Panc1 (cell line): ENCODE measurements at regions not wholly inside any gene's neighbourhood (a gene's known extent, or its start where the extent isn't known, plus 50 kb on each side); places are given as distances from the start of the nearest gene placed in this dataset.

Experiments used
- ATAC-seq: fragments of 200-7000 bp; cut with Tn5 transposase; 2 replicates; pipeline ENCODE4 v1.9.1; 2020; ENCODE audit warnings: mild to moderate bottlenecking, moderate library complexity
- BruUV-seq: library from RNA; stranded (reverse); fragments of 400-500 nt; replicated peaks from 2 replicates; lab custom pipeline; 2021; lab: Mats Ljungman, UMichigan
- CTCF ChIA-PET: fragments of 300-600 bp; sonication (Branson Sonifier 250); formaldehyde crosslinking; loops from one replicate; lab custom pipeline; 2022; ENCODE audit warnings: antibody characterized with exemption; lab: Charles Lee
- POLR2A ChIA-PET: fragments of 300-600 bp; sonication (Branson Sonifier 250); formaldehyde crosslinking; loops from one replicate; lab custom pipeline; 2022; ENCODE audit warnings: antibody characterized with exemption; lab: Charles Lee
- DNase-seq: peaks from one replicate; pipeline ENCODE4 v3.0.0-alpha.2; 2010; ENCODE audit warnings: low read depth, low spot score
- H3K27ac ChIP-seq: 2 replicates; pipeline ENCODE4 v1.5.1; 2011; ENCODE audit warnings: mild to moderate bottlenecking, low read length, inconsistent platforms
- H3K27me3 ChIP-seq: fragments of 200-500 bp; sonication (Bioruptor generic); 2 replicates; pipeline ENCODE4 v1.6.0; 2014; ENCODE audit warnings: low read length, inconsistent platforms; ENCODE audit not compliant: control insufficient read depth, insufficient read depth
- H3K36me3 ChIP-seq: fragments of 200-500 bp; sonication (Bioruptor generic); 2 replicates; pipeline ENCODE4 v1.5.1; 2014; ENCODE audit warnings: inconsistent platforms, mild to moderate bottlenecking, low read length, moderate library complexity; ENCODE audit not compliant: control insufficient read depth, insufficient read depth
- H3K4me1 ChIP-seq: 2 replicates; pipeline ENCODE4 v1.5.1; 2011; ENCODE audit warnings: inconsistent platforms, mild to moderate bottlenecking, low read length, moderate library complexity; ENCODE audit not compliant: control insufficient read depth, insufficient read depth
- H3K4me3 ChIP-seq, 2 experiments: 2 replicates each; pipeline ENCODE4 v1.5.1; 2011 to 2012; ENCODE audit warnings: low read depth in 2 of 2, low read length in 2 of 2, mild to moderate bottlenecking in 2 of 2, inconsistent platforms in 1 of 2, moderate library complexity in 1 of 2
- H3K9me3 ChIP-seq: fragments of 200-500 bp; sonication (Bioruptor generic); 2 replicates; pipeline ENCODE4 v1.5.1; 2014; ENCODE audit warnings: low read depth, mild to moderate bottlenecking, inconsistent platforms, low read length, moderate library complexity; ENCODE audit not compliant: control insufficient read depth, insufficient read depth
- POLR2AphosphoS5 ChIP-seq: IDR thresholded peaks from 2 replicates; pipeline ENCODE4 v1.6.1; 2012; ENCODE audit warnings: mild to moderate bottlenecking, low read depth, low read length, moderate library complexity
- SIN3A ChIP-seq: IDR thresholded peaks from 2 replicates; pipeline ENCODE4 v1.6.1; 2012; ENCODE audit warnings: low read depth, mild to moderate bottlenecking, low read length, moderate library complexity, borderline replicate concordance; ENCODE audit not compliant: insufficient read depth
- TCF7L2 ChIP-seq: IDR thresholded peaks from 2 replicates; pipeline ENCODE4 v1.6.1; 2011; ENCODE audit warnings: mild to moderate bottlenecking, low read depth, low read length, inconsistent platforms
- in situ Hi-C: cut with HindIII; loops from 2 replicates; pipeline ENCODE4 v1.10.0; 2016; ENCODE audit warnings: low sequenced_read_pairs, low pct_unique_long_range_greater_than_20kb
- intact Hi-C: fragments of 100-400 bp; cut with micrococcal nuclease; formaldehyde crosslinking; loops from one replicate; pipeline ENCODE4 v1.10.0; 2022; ENCODE audit not compliant: unreplicated experiment
- TF ChIP-seq, protein P1 (sequence below): fragments of 450-650 bp; IDR thresholded peaks from 2 replicates; pipeline ENCODE4 v1.5.1; 2017; ENCODE audit warnings: mild to moderate bottlenecking
- TF ChIP-seq, protein P2 (sequence below), 2 experiments: IDR thresholded peaks; 2 replicates each; pipeline ENCODE4 v1.6.1; 2011 to 2012; ENCODE audit warnings: low read depth in 2 of 2, control low read depth in 1 of 2, low read length in 1 of 2, mild to moderate bottlenecking in 1 of 2, moderate library complexity in 1 of 2; ENCODE audit not compliant: insufficient read depth in 1 of 2

DNA sequence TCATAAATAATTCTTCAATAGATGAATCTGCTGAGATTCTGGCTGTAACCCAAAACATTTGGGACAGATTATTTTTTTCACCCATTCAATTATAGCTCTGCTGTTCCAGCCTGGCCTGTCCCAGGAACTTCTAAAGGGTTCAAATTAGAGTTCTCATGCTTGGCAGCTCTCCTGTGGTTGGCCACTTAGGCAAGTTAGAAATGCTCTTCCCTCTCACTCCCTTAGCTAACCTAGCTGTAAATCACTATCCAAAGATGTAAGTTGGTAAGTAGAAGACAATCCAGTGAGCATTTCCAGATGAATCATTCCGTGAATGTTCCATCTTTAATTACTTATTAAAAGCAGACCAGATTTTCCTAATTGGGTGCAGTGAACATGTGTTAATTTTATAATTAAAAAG is 760.4 kb upstream of the TBX3 start:
- no peaks in the 10 kb centered on the region for H3K4me1 ChIP-seq
- no peak overlapping the region for H3K27ac ChIP-seq
- in situ Hi-C loops (no loop called here), intact Hi-C loops (no loop called here)
- DNase-seq (no peak), ATAC-seq (no peak)
- no peak overlapping the region for H3K4me3 ChIP-seq
- H3K9me3 ChIP-seq: no peaks in the 10 kb centered on the region
- no TSS peak for BruUV-seq
- CTCF ChIA-PET: no interaction called here
- H3K36me3 ChIP-seq: no peaks in the 10 kb centered on the region
- H3K27me3 ChIP-seq: no peaks in the 10 kb centered on the region; the same call in 1 of the 2 replicates
- POLR2A ChIA-PET: no interaction called here
- TF ChIP-seq TCF7L2: no peak
- TF ChIP-seq, protein P1, sequence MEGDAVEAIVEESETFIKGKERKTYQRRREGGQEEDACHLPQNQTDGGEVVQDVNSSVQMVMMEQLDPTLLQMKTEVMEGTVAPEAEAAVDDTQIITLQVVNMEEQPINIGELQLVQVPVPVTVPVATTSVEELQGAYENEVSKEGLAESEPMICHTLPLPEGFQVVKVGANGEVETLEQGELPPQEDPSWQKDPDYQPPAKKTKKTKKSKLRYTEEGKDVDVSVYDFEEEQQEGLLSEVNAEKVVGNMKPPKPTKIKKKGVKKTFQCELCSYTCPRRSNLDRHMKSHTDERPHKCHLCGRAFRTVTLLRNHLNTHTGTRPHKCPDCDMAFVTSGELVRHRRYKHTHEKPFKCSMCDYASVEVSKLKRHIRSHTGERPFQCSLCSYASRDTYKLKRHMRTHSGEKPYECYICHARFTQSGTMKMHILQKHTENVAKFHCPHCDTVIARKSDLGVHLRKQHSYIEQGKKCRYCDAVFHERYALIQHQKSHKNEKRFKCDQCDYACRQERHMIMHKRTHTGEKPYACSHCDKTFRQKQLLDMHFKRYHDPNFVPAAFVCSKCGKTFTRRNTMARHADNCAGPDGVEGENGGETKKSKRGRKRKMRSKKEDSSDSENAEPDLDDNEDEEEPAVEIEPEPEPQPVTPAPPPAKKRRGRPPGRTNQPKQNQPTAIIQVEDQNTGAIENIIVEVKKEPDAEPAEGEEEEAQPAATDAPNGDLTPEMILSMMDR: no peak
- no peak for TF ChIP-seq POLR2AphosphoS5
- TF ChIP-seq SIN3A: no peak
- TF ChIP-seq, protein P2, sequence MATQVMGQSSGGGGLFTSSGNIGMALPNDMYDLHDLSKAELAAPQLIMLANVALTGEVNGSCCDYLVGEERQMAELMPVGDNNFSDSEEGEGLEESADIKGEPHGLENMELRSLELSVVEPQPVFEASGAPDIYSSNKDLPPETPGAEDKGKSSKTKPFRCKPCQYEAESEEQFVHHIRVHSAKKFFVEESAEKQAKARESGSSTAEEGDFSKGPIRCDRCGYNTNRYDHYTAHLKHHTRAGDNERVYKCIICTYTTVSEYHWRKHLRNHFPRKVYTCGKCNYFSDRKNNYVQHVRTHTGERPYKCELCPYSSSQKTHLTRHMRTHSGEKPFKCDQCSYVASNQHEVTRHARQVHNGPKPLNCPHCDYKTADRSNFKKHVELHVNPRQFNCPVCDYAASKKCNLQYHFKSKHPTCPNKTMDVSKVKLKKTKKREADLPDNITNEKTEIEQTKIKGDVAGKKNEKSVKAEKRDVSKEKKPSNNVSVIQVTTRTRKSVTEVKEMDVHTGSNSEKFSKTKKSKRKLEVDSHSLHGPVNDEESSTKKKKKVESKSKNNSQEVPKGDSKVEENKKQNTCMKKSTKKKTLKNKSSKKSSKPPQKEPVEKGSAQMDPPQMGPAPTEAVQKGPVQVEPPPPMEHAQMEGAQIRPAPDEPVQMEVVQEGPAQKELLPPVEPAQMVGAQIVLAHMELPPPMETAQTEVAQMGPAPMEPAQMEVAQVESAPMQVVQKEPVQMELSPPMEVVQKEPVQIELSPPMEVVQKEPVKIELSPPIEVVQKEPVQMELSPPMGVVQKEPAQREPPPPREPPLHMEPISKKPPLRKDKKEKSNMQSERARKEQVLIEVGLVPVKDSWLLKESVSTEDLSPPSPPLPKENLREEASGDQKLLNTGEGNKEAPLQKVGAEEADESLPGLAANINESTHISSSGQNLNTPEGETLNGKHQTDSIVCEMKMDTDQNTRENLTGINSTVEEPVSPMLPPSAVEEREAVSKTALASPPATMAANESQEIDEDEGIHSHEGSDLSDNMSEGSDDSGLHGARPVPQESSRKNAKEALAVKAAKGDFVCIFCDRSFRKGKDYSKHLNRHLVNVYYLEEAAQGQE (IDR thresholded peaks at IDR 0.05; ENCODE audit: insufficient read depth in 1 of 2, low read depth in 2 of 2, low read length in 1 of 2): no peak

DNA sequence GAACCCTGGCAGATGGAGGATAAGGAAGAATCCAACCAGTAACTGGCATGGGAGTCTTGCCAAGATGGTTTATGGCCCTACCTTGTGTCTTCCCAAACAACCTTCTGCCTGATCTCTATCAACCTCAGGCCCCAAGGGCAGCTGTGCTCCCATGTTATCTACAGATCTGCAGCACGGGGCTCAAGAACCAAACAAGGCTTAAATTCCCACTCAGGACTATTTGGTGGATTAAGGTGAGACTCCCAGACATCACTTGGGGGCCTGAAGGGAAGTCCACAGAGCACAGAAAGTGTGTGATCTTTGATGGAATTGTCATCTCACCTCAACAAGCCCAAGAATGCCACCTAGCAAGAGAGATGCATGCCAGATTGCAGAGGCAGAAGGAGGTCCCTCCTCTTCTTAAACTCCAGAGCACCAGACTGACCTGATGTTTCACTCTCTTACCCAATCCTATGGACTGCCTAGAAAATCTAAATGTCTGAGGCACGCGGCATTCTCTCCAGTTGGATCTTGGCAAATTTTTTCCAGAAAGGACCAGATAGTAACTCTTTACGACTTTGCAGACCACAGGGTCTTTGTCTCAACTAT is 759.5 kb upstream of the TBX3 start:
- H3K27me3 ChIP-seq: no peaks in the 10 kb centered on the region; the same call in 1 of the 2 replicates
- intact Hi-C loops: no loop called here
- DNase-seq (no peak), ATAC-seq (no peak)
- H3K36me3 ChIP-seq: no peaks in the 10 kb centered on the region
- H3K9me3 ChIP-seq: no peaks in the 10 kb centered on the region
- in situ Hi-C loops: no loop called here
- POLR2A ChIA-PET: no interaction called here
- H3K27ac ChIP-seq: no peak overlapping the region
- TF ChIP-seq POLR2AphosphoS5: no peak
- TF ChIP-seq, protein P1: no peak
- TF ChIP-seq TCF7L2: no peak
- no peak overlapping the region for H3K4me3 ChIP-seq
- CTCF ChIA-PET: no interaction called here
- no TSS peak for BruUV-seq
- H3K4me1 ChIP-seq: no peaks in the 10 kb centered on the region
